ENCODE measurements at regions not wholly inside any gene's neighbourhood (a gene's known extent, or its start where the extent isn't known, plus 50 kb on each side); places are given as distances from the start of the nearest gene placed in this dataset.

DNA sequence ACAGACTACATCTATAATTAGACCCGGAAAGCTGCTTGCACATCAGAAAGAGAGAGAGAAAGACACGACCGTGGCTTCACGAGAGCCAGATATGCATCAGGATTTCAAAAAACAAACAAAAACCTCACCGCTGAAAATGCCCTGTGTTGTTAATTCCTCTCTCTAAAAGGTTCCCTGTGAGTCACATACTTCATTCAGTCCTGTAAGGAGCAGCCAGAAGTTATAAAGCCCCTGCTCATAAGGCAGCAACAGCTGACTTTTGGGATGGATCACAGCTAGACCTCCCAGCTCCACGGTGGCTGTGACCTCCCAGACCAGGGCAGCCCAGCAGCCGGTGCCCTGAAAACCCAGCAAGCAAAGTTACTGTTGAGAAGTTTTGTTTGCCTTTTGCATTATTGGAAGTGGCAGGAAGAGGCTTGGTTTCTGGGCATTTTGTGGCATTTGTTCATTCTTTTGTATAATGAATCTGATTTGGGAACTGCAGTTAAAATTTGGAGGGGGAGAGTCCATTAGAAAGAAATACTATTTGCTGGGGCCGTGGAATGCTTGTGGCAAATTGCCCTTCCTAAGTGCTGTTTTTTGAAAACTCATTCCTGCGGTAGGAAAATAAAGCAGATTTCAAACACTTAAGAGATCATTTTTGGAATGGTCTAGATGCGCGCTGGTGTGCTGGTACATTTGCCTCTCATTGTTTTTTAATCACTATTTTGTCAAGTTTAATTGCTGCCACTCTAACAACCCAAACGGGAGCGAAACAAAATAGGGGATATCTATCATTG is 520.4 kb downstream of the BCOR start:
- Histone ChIP-seq H3K4me3 (ENCODE audit: low read length) (no peak overlapping the region), H3K9ac (ENCODE audit: low read length) (no peak overlapping the region), H3K36me3 (ENCODE audit: control insufficient read depth, insufficient read depth, low read length, severe bottlenecking) (no peaks in the 10 kb centered on the region), H3K4me1 (ENCODE audit: control insufficient read depth, insufficient read depth, low read length) (no peaks in the 10 kb centered on the region), H3K9me3 (ENCODE audit: control insufficient read depth, low read length) (peaks cover 4% of the 10 kb centered on the region), H3K27me3 (replicated peaks; ENCODE audit: control insufficient read depth, insufficient read depth, low read length) (peaks cover 71% of the 10 kb centered on the region)
- DNase-seq (ENCODE audit: low read depth): peak; percentile 35

DNA sequence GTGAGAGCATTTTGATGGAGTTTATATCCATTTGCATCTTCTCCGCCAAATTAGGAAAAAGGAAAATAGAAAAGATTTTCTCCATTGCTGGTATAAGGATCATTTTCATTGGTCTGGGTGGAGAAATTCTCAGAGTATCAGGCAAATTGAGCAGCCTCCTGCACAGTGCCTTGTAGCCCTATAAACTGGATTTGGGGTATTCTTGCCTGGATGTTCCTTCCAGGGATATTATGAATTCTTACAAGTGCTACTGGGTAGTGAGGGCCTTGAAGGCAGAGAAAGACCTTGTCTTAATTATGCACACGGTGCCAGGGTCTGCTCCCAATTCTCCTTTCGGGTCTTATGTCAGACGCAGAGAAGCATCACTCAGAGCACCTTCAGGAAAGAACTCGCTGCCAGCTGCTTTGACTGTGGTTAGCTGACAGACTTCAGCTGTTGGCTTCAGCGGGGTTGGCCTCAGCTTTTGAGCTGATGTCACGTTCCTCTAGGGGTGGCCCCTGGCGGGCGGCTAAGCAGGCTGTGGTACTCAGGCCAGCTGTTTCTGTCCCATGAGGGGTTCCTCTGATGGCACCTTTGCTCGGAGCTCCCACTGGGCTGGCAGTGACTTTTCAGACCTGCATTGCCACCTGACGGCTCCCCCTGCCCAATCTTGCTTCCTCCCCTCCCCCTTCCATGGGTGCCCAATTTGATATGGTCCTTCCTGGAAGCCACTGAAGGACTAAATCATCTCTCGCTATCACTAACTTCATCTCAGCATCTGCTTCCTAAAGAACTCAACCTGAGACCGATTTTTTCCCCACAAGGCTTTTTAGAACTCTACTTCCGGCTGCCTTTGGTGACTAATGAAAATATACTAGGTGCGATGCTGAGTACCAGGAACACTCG is 519.5 kb downstream of the BCOR start:
- peak; percentile 21 for DNase-seq (ENCODE audit: low read depth)
- H3K4me3 ChIP-seq (ENCODE audit: low read length): no peak overlapping the region

DNA sequence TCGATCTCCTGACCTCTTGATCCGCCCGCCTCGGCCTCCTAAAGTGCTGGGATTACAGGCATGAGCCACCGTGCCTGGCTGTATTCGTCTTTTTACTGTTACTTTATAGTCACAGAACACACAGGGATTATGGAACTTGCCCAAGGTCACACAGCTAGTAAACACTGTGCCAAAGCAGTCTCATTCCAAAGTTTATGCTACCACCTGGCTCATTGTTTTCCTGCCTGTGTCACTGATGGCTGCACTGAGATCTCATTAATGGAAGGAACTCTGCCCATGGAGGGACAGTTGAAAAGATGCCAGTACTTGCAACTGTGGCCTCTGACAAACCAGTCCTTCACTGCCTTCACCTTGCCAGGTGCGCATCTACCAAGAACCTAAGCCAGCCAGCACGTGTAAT is 517.7 kb downstream of the BCOR start:
- Histone ChIP-seq H3K9ac (ENCODE audit: low read length) (no peak overlapping the region), H3K4me1 (ENCODE audit: control insufficient read depth, insufficient read depth, low read length) (no peaks in the 10 kb centered on the region), H3K9me3 (ENCODE audit: control insufficient read depth, low read length) (peaks cover 20% of the 10 kb centered on the region), H3K36me3 (ENCODE audit: control insufficient read depth, insufficient read depth, low read length, severe bottlenecking) (no peaks in the 10 kb centered on the region), H3K27me3 (replicated peaks; ENCODE audit: control insufficient read depth, insufficient read depth, low read length) (peaks cover 69% of the 10 kb centered on the region), H3K4me3 (ENCODE audit: low read length) (no peak overlapping the region)
- DNase-seq (ENCODE audit: low read depth): no peak

More for the DNA sequence above, 519.5 kb downstream of the BCOR start:
- no peaks in the 10 kb centered on the region for H3K36me3 ChIP-seq (ENCODE audit: control insufficient read depth, insufficient read depth, low read length, severe bottlenecking)
- peaks cover 7% of the 10 kb centered on the region for H3K9me3 ChIP-seq (ENCODE audit: control insufficient read depth, low read length)
- H3K4me1 ChIP-seq (ENCODE audit: control insufficient read depth, insufficient read depth, low read length): no peaks in the 10 kb centered on the region
- no peak overlapping the region for H3K9ac ChIP-seq (ENCODE audit: low read length)
- H3K27me3 ChIP-seq (replicated peaks; ENCODE audit: control insufficient read depth, insufficient read depth, low read length): peaks cover 73% of the 10 kb centered on the region

DNA sequence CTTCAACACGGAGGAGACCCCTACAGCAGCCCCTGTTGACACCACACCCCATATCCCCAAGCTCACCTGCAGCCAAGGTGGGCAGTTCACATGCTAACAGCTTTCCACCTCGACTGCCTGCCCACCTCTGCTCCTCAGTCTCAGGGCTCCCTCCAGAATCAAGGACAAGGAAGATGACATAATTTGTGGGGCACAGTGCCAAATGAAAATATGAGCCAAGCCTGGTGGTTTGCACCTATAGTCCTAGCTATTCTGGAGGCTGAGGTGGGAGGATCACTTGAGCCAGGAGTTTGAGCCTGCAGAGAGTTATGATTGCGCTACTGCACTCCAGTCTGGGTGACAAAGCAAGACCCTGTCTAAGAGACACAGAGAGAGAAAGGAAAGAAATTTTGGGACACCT is 516.3 kb downstream of the BCOR start:
- H3K9ac ChIP-seq (ENCODE audit: low read length): no peak overlapping the region
- H3K27me3 ChIP-seq (replicated peaks; ENCODE audit: control insufficient read depth, insufficient read depth, low read length): peaks cover 72% of the 10 kb centered on the region
- no peaks in the 10 kb centered on the region for H3K36me3 ChIP-seq (ENCODE audit: control insufficient read depth, insufficient read depth, low read length, severe bottlenecking)
- H3K4me3 ChIP-seq (ENCODE audit: low read length): no peak overlapping the region
- H3K4me1 ChIP-seq (ENCODE audit: control insufficient read depth, insufficient read depth, low read length): no peaks in the 10 kb centered on the region
- H3K9me3 ChIP-seq (ENCODE audit: control insufficient read depth, low read length): peaks cover 20% of the 10 kb centered on the region
- DNase-seq (ENCODE audit: low read depth): no peak

DNA sequence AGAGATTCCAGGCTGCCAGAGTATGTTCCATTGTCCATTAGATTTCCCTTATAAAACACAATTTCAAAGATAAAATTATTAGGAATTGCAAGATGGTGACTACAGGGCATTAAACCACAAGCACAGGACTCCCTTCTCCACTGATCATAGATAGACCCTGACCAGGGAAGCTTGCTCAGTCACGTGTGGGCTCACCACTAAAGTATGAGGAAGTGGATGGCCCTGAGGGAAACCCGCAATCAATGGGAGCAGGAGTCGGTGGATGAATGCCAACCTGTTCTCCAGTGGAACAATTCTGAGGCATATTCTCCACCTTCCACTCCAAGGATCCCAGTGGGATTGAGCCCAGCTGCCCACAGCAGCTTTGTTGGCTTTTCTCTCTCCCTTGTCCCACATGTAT is 515.7 kb downstream of the BCOR start:
- no peaks in the 10 kb centered on the region for H3K36me3 ChIP-seq (ENCODE audit: control insufficient read depth, insufficient read depth, low read length, severe bottlenecking)
- peaks cover 20% of the 10 kb centered on the region for H3K9me3 ChIP-seq (ENCODE audit: control insufficient read depth, low read length)
- no peak overlapping the region for H3K4me3 ChIP-seq (ENCODE audit: low read length)
- DNase-seq (ENCODE audit: low read depth): no peak
- H3K4me1 ChIP-seq (ENCODE audit: control insufficient read depth, insufficient read depth, low read length): no peaks in the 10 kb centered on the region
- no peak overlapping the region for H3K9ac ChIP-seq (ENCODE audit: low read length)
- peaks cover 70% of the 10 kb centered on the region for H3K27me3 ChIP-seq (replicated peaks; ENCODE audit: control insufficient read depth, insufficient read depth, low read length)

DNA sequence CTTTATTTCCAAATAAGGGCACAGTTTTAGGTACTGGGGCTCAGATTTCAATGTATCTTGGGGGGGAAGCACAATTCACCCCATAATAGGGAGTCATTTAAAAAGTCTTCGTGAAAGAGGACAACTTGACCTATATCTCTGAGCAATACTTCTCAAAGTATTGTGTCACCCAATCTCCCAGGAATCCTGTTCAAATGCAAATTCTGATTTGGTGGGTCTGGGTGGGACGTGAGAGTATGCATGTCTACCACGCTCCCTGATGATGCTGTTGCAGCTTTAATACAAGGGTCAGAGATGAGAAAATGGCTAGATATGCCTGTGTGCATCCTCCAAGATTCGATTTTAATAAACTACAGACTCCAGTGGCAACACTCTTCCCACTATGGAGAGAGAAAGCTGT is 514.8 kb downstream of the BCOR start:
- DNase-seq (ENCODE audit: low read depth): no peak
- Histone ChIP-seq H3K4me3 (ENCODE audit: low read length) (no peak overlapping the region), H3K27me3 (replicated peaks; ENCODE audit: control insufficient read depth, insufficient read depth, low read length) (peaks cover 67% of the 10 kb centered on the region), H3K9me3 (ENCODE audit: control insufficient read depth, low read length) (peaks cover 20% of the 10 kb centered on the region), H3K36me3 (ENCODE audit: control insufficient read depth, insufficient read depth, low read length, severe bottlenecking) (no peaks in the 10 kb centered on the region), H3K9ac (ENCODE audit: low read length) (no peak overlapping the region), H3K4me1 (ENCODE audit: control insufficient read depth, insufficient read depth, low read length) (no peaks in the 10 kb centered on the region)

DNA sequence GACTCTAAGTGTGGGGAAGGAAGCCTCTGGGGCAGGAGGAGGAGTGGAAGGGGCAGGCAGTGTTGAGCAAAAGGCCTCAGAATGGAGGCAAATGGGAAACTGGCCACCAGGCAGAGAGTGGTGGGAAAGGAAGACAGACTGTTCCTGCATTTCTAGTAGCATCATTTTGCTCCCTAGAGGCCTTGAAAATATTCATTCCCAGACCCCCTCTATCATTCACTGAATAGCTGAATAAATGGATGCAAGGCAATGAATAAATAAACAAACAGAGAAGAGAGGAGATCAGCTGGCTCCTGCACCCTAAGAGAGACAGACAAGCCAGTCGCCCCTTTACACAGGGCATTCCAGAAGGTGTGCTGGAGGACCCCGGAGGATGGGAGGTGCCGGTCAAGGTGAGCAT is 511.9 kb downstream of the BCOR start:
- no peak overlapping the region for H3K4me3 ChIP-seq (ENCODE audit: low read length)
- DNase-seq (ENCODE audit: low read depth): no peak
- no peak overlapping the region for H3K9ac ChIP-seq (ENCODE audit: low read length)
- H3K27me3 ChIP-seq (replicated peaks; ENCODE audit: control insufficient read depth, insufficient read depth, low read length): peaks cover 67% of the 10 kb centered on the region
- H3K4me1 ChIP-seq (ENCODE audit: control insufficient read depth, insufficient read depth, low read length): no peaks in the 10 kb centered on the region
- H3K9me3 ChIP-seq (ENCODE audit: control insufficient read depth, low read length): peaks cover 20% of the 10 kb centered on the region
- no peaks in the 10 kb centered on the region for H3K36me3 ChIP-seq (ENCODE audit: control insufficient read depth, insufficient read depth, low read length, severe bottlenecking)

DNA sequence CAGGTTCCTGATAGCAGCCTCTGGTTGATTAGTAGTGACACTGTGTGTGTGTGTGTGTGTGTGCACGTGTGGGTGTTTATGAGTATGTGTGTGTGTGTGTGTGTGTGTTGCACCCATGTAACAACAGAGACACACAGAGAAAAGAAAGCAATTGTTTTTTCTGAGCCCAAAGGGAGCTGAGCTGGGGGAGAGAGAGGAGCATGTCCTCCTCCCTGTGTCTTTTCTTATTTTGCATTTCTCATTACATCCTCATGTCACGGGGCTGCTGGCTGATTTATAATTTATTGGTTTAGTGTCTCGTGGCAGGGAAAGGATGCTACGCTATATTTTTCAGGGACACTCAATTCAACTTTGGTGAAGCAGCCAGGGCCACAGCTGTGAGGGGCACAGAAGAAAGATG is 511.4 kb downstream of the BCOR start:
- Histone ChIP-seq H3K9me3 (ENCODE audit: control insufficient read depth, low read length) (peaks cover 20% of the 10 kb centered on the region), H3K9ac (ENCODE audit: low read length) (no peak overlapping the region), H3K27me3 (replicated peaks; ENCODE audit: control insufficient read depth, insufficient read depth, low read length) (peaks cover 67% of the 10 kb centered on the region), H3K4me3 (ENCODE audit: low read length) (no peak overlapping the region), H3K4me1 (ENCODE audit: control insufficient read depth, insufficient read depth, low read length) (no peaks in the 10 kb centered on the region), H3K36me3 (ENCODE audit: control insufficient read depth, insufficient read depth, low read length, severe bottlenecking) (no peaks in the 10 kb centered on the region)
- DNase-seq (ENCODE audit: low read depth): no peak

DNA sequence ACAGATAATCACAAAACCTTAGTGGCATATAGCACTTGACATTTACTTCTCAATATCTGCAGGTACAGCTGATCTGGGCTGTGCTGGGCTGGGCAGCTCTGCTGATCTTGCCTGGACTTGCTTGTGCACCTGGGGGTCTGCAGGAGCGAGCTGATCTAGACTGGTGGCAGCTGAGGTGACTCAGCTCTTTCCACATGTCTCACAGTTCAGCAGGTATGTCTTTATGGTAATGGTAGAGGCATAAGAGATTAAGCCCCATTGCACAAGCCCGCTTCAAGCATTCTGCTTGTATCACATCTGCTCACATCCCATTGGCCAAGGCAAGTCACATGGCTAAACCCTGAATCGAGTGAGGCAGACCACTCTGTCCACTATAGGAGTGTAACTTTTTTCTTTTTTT is 506.7 kb downstream of the BCOR start:
- DNase-seq (ENCODE audit: low read depth): no peak
- H3K27me3 ChIP-seq (replicated peaks; ENCODE audit: control insufficient read depth, insufficient read depth, low read length): peaks cover 55% of the 10 kb centered on the region

DNA sequence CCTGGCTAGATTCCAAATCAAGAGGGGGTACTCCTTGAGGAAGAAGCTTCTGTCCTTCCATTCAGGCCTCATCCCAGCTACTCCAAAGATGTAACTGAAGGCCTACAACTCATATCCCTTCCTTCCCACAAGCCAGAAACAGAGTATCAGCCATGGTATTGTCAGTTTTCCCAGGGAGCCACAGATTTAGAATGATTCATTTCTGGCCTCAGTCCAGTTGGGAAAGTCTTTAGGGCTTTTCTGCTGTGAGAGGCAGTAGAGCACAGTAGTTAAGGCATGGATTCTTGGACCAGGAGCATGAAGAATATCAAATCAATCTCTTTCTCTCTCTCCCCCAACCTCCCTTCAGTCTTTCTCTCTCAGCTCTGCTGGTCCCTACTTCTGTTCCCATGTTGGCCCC is 505.0 kb downstream of the BCOR start:
- no peak overlapping the region for H3K4me3 ChIP-seq (ENCODE audit: low read length)
- no peaks in the 10 kb centered on the region for H3K4me1 ChIP-seq (ENCODE audit: control insufficient read depth, insufficient read depth, low read length)
- H3K27me3 ChIP-seq (replicated peaks; ENCODE audit: control insufficient read depth, insufficient read depth, low read length): peaks cover 60% of the 10 kb centered on the region
- no peak overlapping the region for H3K9ac ChIP-seq (ENCODE audit: low read length)
- no peaks in the 10 kb centered on the region for H3K9me3 ChIP-seq (ENCODE audit: control insufficient read depth, low read length)
- no peaks in the 10 kb centered on the region for H3K36me3 ChIP-seq (ENCODE audit: control insufficient read depth, insufficient read depth, low read length, severe bottlenecking)
- DNase-seq (ENCODE audit: low read depth): peak; percentile 10

More for the DNA sequence above, 506.7 kb downstream of the BCOR start:
- no peak overlapping the region for H3K9ac ChIP-seq (ENCODE audit: low read length)
- no peaks in the 10 kb centered on the region for H3K36me3 ChIP-seq (ENCODE audit: control insufficient read depth, insufficient read depth, low read length, severe bottlenecking)
- H3K4me3 ChIP-seq (ENCODE audit: low read length): no peak overlapping the region
- H3K9me3 ChIP-seq (ENCODE audit: control insufficient read depth, low read length): no peaks in the 10 kb centered on the region
- no peaks in the 10 kb centered on the region for H3K4me1 ChIP-seq (ENCODE audit: control insufficient read depth, insufficient read depth, low read length)

DNA sequence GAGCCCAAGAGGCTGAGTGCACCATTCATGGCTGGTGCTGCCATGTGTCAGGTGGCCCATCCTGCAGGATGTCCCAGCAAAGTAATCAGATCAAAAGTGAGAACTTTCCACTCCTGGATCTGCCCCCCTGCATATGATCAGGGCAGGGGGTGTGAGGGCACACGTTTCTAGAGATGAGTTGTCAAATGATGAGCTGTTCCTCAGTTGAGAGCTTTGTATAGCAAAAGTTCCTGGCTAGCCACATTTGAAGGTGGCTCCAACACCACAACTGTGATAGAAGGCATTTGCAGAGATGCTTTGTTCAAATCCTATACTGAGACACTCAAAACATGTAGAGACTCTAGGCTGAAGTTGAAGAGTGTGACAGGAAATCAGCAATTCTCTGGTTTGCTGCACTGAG is 501.8 kb downstream of the BCOR start:
- Histone ChIP-seq H3K36me3 (ENCODE audit: control insufficient read depth, insufficient read depth, low read length, severe bottlenecking) (no peaks in the 10 kb centered on the region), H3K4me3 (ENCODE audit: low read length) (no peak overlapping the region), H3K9ac (ENCODE audit: low read length) (no peak overlapping the region), H3K27me3 (replicated peaks; ENCODE audit: control insufficient read depth, insufficient read depth, low read length) (peaks cover 53% of the 10 kb centered on the region), H3K9me3 (ENCODE audit: control insufficient read depth, low read length) (no peaks in the 10 kb centered on the region), H3K4me1 (ENCODE audit: control insufficient read depth, insufficient read depth, low read length) (no peaks in the 10 kb centered on the region)
- DNase-seq (ENCODE audit: low read depth): no peak
